Endothelial cell of umbilical vein (primary cell): ENCODE measurements at regions not wholly inside any gene's neighbourhood (a gene's known extent, or its start where the extent isn't known, plus 50 kb on each side); places are given as distances from the start of the nearest gene placed in this dataset.

ENCODE experiments used
- BruUV-seq: library from RNA; stranded (reverse); fragments of 400-500 nt; replicated peaks from 2 replicates; lab custom pipeline; 2021; lab: Mats Ljungman, UMichigan
- CTCF ChIA-PET: fragments of 300-600, 350-600 bp; sonication (Branson Sonifier 250); formaldehyde crosslinking; loops from one replicate; lab custom pipeline; 2021; ENCODE audit warnings: antibody characterized with exemption, inconsistent platforms; lab: Charles Lee
- POLR2A ChIA-PET: fragments of 300-600, 350-600 bp; sonication (Branson Sonifier 250); formaldehyde crosslinking; loops from one replicate; lab custom pipeline; 2021; ENCODE audit warnings: antibody characterized with exemption, inconsistent platforms; lab: Charles Lee
- DNase-seq: peaks from one replicate; pipeline ENCODE4 v3.0.0-alpha.2; 2011; ENCODE audit warnings: low read depth, low spot score
- FAIRE-seq: peaks from 2 replicates; lab custom pipeline; 2011; peaks lifted over from hg19 to GRCh38; lab: Jason Lieb, UNC
- H2AFZ ChIP-seq: 2 replicates; pipeline ENCODE4 v1.6.0; 2012; ENCODE audit warnings: low read depth, low read length, control low read depth, inconsistent platforms
- H3K27ac ChIP-seq: 2 replicates; pipeline ENCODE4 v1.5.1; 2011; ENCODE audit warnings: low read depth, mild to moderate bottlenecking, control low read depth, low read length, moderate library complexity; ENCODE audit not compliant: insufficient read depth
- H3K27me3 ChIP-seq, 2 experiments: 2 replicates each; pipeline versions ENCODE4 v1.6.0 to v1.6.1; 2011; ENCODE audit warnings: low read length in 2 of 2, mixed read lengths in 1 of 2; ENCODE audit not compliant: control insufficient read depth in 2 of 2, insufficient read depth in 2 of 2
- H3K36me3 ChIP-seq, 2 experiments: 2 replicates in 1 of 2; 3 replicates in 1 of 2; pipeline ENCODE4 v1.5.1; 2011; ENCODE audit warnings: low read length in 2 of 2, mild to moderate bottlenecking in 1 of 2, moderate library complexity in 1 of 2; ENCODE audit not compliant: control insufficient read depth in 2 of 2, insufficient read depth in 2 of 2; ENCODE audit errors: extremely low read depth in 1 of 2
- H3K4me1 ChIP-seq: 3 replicates; pipeline ENCODE4 v1.5.1; 2011; ENCODE audit warnings: mild to moderate bottlenecking, low read length; ENCODE audit not compliant: control insufficient read depth, insufficient read depth; ENCODE audit errors: extremely low read depth
- H3K4me2 ChIP-seq: 2 replicates; pipeline ENCODE4 v1.6.1; 2011; ENCODE audit warnings: low read length, control low read depth, mixed read lengths; ENCODE audit not compliant: insufficient read depth
- H3K4me3 ChIP-seq, 3 experiments: fragments of 200-600 bp in 1 of 3; sonication (generic), shearing (Covaris generic) in 1 of 3; replicated peaks in 1 of 3; 2 replicates each; pipeline ENCODE4 v1.5.1; 2011 to 2016; ENCODE audit warnings: control low read depth in 3 of 3, low read length in 3 of 3, mild to moderate bottlenecking in 2 of 3, inconsistent platforms in 1 of 3, low read depth in 1 of 3, moderate library complexity in 1 of 3; ENCODE audit not compliant: insufficient read depth in 1 of 3
- H3K79me2 ChIP-seq: 2 replicates; pipeline ENCODE4 v1.6.0; 2012; ENCODE audit warnings: low read length, inconsistent platforms; ENCODE audit not compliant: control insufficient read depth, insufficient read depth
- H3K9ac ChIP-seq: replicated peaks from 2 replicates; pipeline ENCODE3; 2011; ENCODE audit warnings: low read length, control low read depth; ENCODE audit not compliant: insufficient read depth; ENCODE audit errors: extremely low read depth
- H3K9me1 ChIP-seq: replicated peaks from 3 replicates; pipeline ENCODE4 v1.6.0; 2011; ENCODE audit warnings: mild to moderate bottlenecking, low read length; ENCODE audit not compliant: control insufficient read depth, insufficient read depth; ENCODE audit errors: extremely low read depth
- H3K9me3 ChIP-seq: replicated peaks from 2 replicates; pipeline ENCODE4 v1.5.1; 2012; ENCODE audit warnings: low read length, inconsistent platforms; ENCODE audit not compliant: control insufficient read depth, insufficient read depth
- H4K20me1 ChIP-seq: replicated peaks from 2 replicates; pipeline ENCODE3; 2011; ENCODE audit warnings: mild to moderate bottlenecking, low read length; ENCODE audit not compliant: control insufficient read depth, insufficient read depth; ENCODE audit errors: extremely low read depth
- EZH2 ChIP-seq: IDR thresholded peaks from 2 replicates; pipeline ENCODE4 v1.6.1; 2012; ENCODE audit warnings: borderline replicate concordance, low read depth, mild to moderate bottlenecking, moderate library complexity, low read length, inconsistent platforms; ENCODE audit not compliant: severe bottlenecking
- FOS ChIP-seq: IDR thresholded peaks from 2 replicates; pipeline ENCODE4 v1.6.1; 2011; ENCODE audit warnings: mild to moderate bottlenecking, low read length, moderate library complexity, borderline replicate concordance; ENCODE audit not compliant: insufficient read depth
- MAX ChIP-seq: IDR thresholded peaks from 2 replicates; pipeline ENCODE4 v1.6.1; 2011; ENCODE audit not compliant: insufficient read depth, insufficient read length
- POLR2A ChIP-seq: IDR thresholded peaks from 2 replicates; pipeline ENCODE4 v1.6.1; 2012; ENCODE audit warnings: low read depth, mild to moderate bottlenecking, control low read depth, low read length
- POLR2AphosphoS5 ChIP-seq: IDR thresholded peaks from 2 replicates; pipeline ENCODE4 v1.6.1; 2012; ENCODE audit warnings: low read depth, mild to moderate bottlenecking, control low read depth, low read length, moderate library complexity; ENCODE audit not compliant: insufficient read depth
- dilution Hi-C: fragments of 300-500 bp; cut with MboI; formaldehyde crosslinking; loops from one replicate; pipeline ENCODE4 v1.15.0; 2019; ENCODE audit warnings: low sequenced_read_pairs; ENCODE audit not compliant: extremely low pct_ligation_motif_present
- intact Hi-C: fragments of 100-400 bp; cut with micrococcal nuclease; formaldehyde crosslinking; loops from one replicate; pipeline ENCODE4 v1.10.0; 2022
- TF ChIP-seq, protein P1 (sequence below), 2 donors: IDR thresholded peaks; 1 replicate in 1 of 2; 2 replicates in 1 of 2; pipeline ENCODE4 v1.5.1; 2011; ENCODE audit warnings: low read length in 2 of 2, mild to moderate bottlenecking in 2 of 2, moderate library complexity in 2 of 2, control low read depth in 1 of 2, inconsistent platforms in 1 of 2, low read depth in 1 of 2; ENCODE audit not compliant: insufficient read depth in 1 of 2; ENCODE audit errors: extremely low read depth in 1 of 2

DNA sequence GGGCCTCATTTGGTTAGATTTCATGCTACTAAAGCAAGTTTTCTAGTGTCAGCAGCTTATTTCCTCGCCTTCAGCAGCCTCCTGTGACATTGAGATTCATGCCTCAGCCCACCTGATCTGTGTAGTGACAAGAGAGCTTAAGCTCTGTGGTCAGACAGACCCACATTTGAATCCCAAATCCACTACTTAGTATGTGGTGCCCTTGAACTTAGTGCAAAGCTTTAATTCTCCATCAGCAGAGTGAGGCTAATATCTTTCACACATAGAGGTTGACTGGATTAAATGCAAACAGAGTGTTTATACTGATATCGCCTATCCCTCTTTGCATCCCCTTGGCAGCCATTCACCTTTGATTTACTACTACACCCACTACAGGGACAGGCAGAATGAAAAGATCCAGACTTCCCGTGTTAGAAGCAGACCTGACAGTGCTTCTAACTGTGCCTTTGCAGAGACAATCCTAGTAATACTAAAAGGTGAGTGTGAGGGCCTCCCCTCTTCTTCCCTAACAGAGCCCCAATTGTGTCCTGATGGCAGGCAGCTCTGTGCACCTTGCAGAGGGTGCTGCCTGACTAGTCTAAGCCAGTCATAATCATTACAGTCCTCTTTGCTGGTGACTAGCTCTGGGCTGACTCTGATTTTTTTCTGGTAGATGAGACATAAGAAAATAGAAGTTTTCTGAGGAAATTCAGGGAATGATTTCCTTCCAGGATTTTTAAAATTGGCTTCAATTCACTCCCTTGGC is 264.0 kb downstream of the CTH start:
- H3K4me3 ChIP-seq, result no peak overlapping the region
- no TSS peak for BruUV-seq
- H3K9me1 ChIP-seq, result no peaks in the 10 kb centered on the region
- no peak overlapping the region for H3K9ac ChIP-seq
- dilution Hi-C loops, result no loop called here
- H4K20me1 ChIP-seq, result no peaks in the 10 kb centered on the region
- ChIA-PET CTCF (interaction anchor here (1.2 kb wide), 1 partner anchor 11 kb away, joined by 4 read pairs; no protein-coding TSS in a partner anchor), POLR2A (no interaction called here)
- H3K4me2 ChIP-seq, result no peak overlapping the region
- no peaks in the 10 kb centered on the region for H3K79me2 ChIP-seq
- no peaks in the 10 kb centered on the region for H3K27me3 ChIP-seq
- H2AFZ ChIP-seq, result no peak overlapping the region
- intact Hi-C loops, result no loop called here
- H3K4me1 ChIP-seq, result no peaks in the 10 kb centered on the region
- no peak overlapping the region for H3K27ac ChIP-seq
- FAIRE-seq (no peak), DNase-seq (no peak)
- no peak for TF ChIP-seq EZH2
- TF ChIP-seq POLR2AphosphoS5, result no peak
- no peak for TF ChIP-seq POLR2A
- no peak for TF ChIP-seq MAX
- no peak for TF ChIP-seq FOS
- TF ChIP-seq, protein P1, sequence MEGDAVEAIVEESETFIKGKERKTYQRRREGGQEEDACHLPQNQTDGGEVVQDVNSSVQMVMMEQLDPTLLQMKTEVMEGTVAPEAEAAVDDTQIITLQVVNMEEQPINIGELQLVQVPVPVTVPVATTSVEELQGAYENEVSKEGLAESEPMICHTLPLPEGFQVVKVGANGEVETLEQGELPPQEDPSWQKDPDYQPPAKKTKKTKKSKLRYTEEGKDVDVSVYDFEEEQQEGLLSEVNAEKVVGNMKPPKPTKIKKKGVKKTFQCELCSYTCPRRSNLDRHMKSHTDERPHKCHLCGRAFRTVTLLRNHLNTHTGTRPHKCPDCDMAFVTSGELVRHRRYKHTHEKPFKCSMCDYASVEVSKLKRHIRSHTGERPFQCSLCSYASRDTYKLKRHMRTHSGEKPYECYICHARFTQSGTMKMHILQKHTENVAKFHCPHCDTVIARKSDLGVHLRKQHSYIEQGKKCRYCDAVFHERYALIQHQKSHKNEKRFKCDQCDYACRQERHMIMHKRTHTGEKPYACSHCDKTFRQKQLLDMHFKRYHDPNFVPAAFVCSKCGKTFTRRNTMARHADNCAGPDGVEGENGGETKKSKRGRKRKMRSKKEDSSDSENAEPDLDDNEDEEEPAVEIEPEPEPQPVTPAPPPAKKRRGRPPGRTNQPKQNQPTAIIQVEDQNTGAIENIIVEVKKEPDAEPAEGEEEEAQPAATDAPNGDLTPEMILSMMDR (IDR thresholded peaks at IDR 0.05; ENCODE audit: extremely low read depth in 1 of 2, insufficient read depth in 1 of 2, low read depth in 1 of 2, low read length in 2 of 2), result no peak
- H3K36me3 ChIP-seq, result no peaks in the 10 kb centered on the region
- H3K9me3 ChIP-seq, result no peaks in the 10 kb centered on the region
